ENCODE measurements at regions not wholly inside any gene's neighbourhood (a gene's known extent, or its start where the extent isn't known, plus 50 kb on each side); places are given as distances from the start of the nearest gene placed in this dataset.

- DNase-seq: no peak
Measured at GRCh38 chr9:88659126-88659525, 124.1 kb downstream of the NXNL2 start.

GRCh38 chr9:88660611-88661010 is 125.6 kb downstream of the NXNL2 start:
- DNase-seq: no peak

GRCh38 chr9:88661759-88662158 is 126.8 kb downstream of the NXNL2 start:
- DNase-seq: no peak

- no peak for DNase-seq
Measured at GRCh38 chr9:88663771-88664419, 128.9 kb downstream of the NXNL2 start.

GRCh38 chr9:88664773-88665172 is 129.8 kb downstream of the NXNL2 start:
- no peak for DNase-seq

GRCh38 chr9:88672874-88673689 is 138.1 kb downstream of the NXNL2 start:
- DNase-seq: no peak

- DNase-seq: no peak
Measured at GRCh38 chr9:88673886-88674285, 138.9 kb downstream of the NXNL2 start.

- no peak for DNase-seq
Measured at GRCh38 chr9:88676644-88677043, 141.7 kb downstream of the NXNL2 start.

GRCh38 chr9:88678008-88678407 is 143.0 kb downstream of the NXNL2 start:
- DNase-seq: no peak

- no peak for DNase-seq
Measured at GRCh38 chr9:88678431-88678830, 143.5 kb downstream of the NXNL2 start.

- no peak for DNase-seq
Measured at GRCh38 chr9:88680041-88680440, 145.1 kb downstream of the NXNL2 start.

- DNase-seq: no peak
Measured at GRCh38 chr9:88680505-88681160, 145.7 kb downstream of the NXNL2 start.

- no peak for DNase-seq
Measured at GRCh38 chr9:88681434-88681833, 146.5 kb downstream of the NXNL2 start.

- DNase-seq: no peak
Measured at GRCh38 chr9:88682431-88682831, 147.5 kb downstream of the NXNL2 start.

- DNase-seq: no peak
Measured at GRCh38 chr9:88684046-88684445, 149.1 kb downstream of the NXNL2 start.

- no peak for DNase-seq
Measured at GRCh38 chr9:88684845-88685244, 149.9 kb downstream of the NXNL2 start.

GRCh38 chr9:88685966-88686365 is 151.0 kb downstream of the NXNL2 start:
- DNase-seq: no peak

GRCh38 chr9:88689509-88690298 is 154.7 kb downstream of the NXNL2 start:
- no peak for DNase-seq

- DNase-seq: no peak
Measured at GRCh38 chr9:88690628-88691027, 155.7 kb downstream of the NXNL2 start.

GRCh38 chr9:88691091-88691490 is 156.1 kb downstream of the NXNL2 start:
- DNase-seq: no peak

- no peak for DNase-seq
Measured at GRCh38 chr9:88691811-88692210, 156.8 kb downstream of the NXNL2 start.

GRCh38 chr9:88692827-88693226 is 157.8 kb downstream of the NXNL2 start:
- no peak for DNase-seq

GRCh38 chr9:88694625-88695024 is 159.6 kb downstream of the NXNL2 start:
- no peak for DNase-seq

Measured in DMS153 (cell line).